ENCODE measurements at regions not wholly inside any gene's neighbourhood (a gene's known extent, or its start where the extent isn't known, plus 50 kb on each side); places are given as distances from the start of the nearest gene placed in this dataset.

GRCh38 chr5:122585371-122585770, 189.5 kb upstream of the SNX2 start:
- DNase-seq (ENCODE audit: low read depth, low spot score) = no peak
- no peak for TF ChIP-seq CTCF (IDR thresholded peaks at IDR 0.05; ENCODE audit: insufficient read depth, low read length, missing control alignments)
- POLR2A ChIA-PET = no interaction called here
- H3K4me3 ChIP-seq (ENCODE audit: low read depth, low read length) = no peak overlapping the region
- CTCF ChIA-PET = no interaction called here

- H3K4me3 ChIP-seq (ENCODE audit: low read depth, low read length) = no peak overlapping the region
- no peak for TF ChIP-seq CTCF (IDR thresholded peaks at IDR 0.05; ENCODE audit: insufficient read depth, low read length, missing control alignments)
- peak; percentile 12 for DNase-seq (ENCODE audit: low read depth, low spot score)
- ChIA-PET CTCF (no interaction called here), POLR2A (no interaction called here)
Measured at GRCh38 chr5:122586351-122586750, 188.5 kb upstream of the SNX2 start.

GRCh38 chr5:122591828-122592227, 183.1 kb upstream of the SNX2 start:
- TF ChIP-seq CTCF (IDR thresholded peaks at IDR 0.05; ENCODE audit: insufficient read depth, low read length, missing control alignments) = no peak
- H3K4me3 ChIP-seq (ENCODE audit: low read depth, low read length) = no peak overlapping the region
- DNase-seq (ENCODE audit: low read depth, low spot score) = no peak
- CTCF ChIA-PET = no interaction called here
- POLR2A ChIA-PET = no interaction called here

- ChIA-PET POLR2A (no interaction called here), CTCF (no interaction called here)
- no peak for DNase-seq (ENCODE audit: low read depth, low spot score)
- TF ChIP-seq CTCF (IDR thresholded peaks at IDR 0.05; ENCODE audit: insufficient read depth, low read length, missing control alignments) = no peak
- H3K4me3 ChIP-seq (ENCODE audit: low read depth, low read length) = no peak overlapping the region
Measured at GRCh38 chr5:122599000-122599399, 175.9 kb upstream of the SNX2 start.

- H3K4me3 ChIP-seq (ENCODE audit: low read depth, low read length) = no peak overlapping the region
- no peak for DNase-seq (ENCODE audit: low read depth, low spot score)
- POLR2A ChIA-PET = no interaction called here
Measured at GRCh38 chr5:122600924-122601323, 174.0 kb upstream of the SNX2 start.

GRCh38 chr5:122602700-122603099, 172.2 kb upstream of the SNX2 start:
- ChIA-PET POLR2A (no interaction called here), CTCF (no interaction called here)
- no peak for DNase-seq (ENCODE audit: low read depth, low spot score)
- TF ChIP-seq CTCF (IDR thresholded peaks at IDR 0.05; ENCODE audit: insufficient read depth, low read length, missing control alignments) = no peak
- no peak overlapping the region for H3K4me3 ChIP-seq (ENCODE audit: low read depth, low read length)

More at GRCh38 chr5:122600924-122601323, 174.0 kb upstream of the SNX2 start:
- CTCF ChIA-PET = no interaction called here
- no peak for TF ChIP-seq CTCF (IDR thresholded peaks at IDR 0.05; ENCODE audit: insufficient read depth, low read length, missing control alignments)

All from AG04449 (cell line).